Gastroesophageal sphincter (tissue), 4 donors: ENCODE measurements at regions not wholly inside any gene's neighbourhood (a gene's known extent, or its start where the extent isn't known, plus 50 kb on each side); places are given as distances from the start of the nearest gene placed in this dataset.

ENCODE experiments used
- ATAC-seq: fragments of 150-250 bp; one replicate; pipeline ENCODE4 v1.9.1; 2016; ENCODE audit warnings: mild to moderate bottlenecking, moderate library complexity
- H3K27ac ChIP-seq, 4 donors: fragments of 200-600 bp; sonication (generic) in 3 of 4; 1 replicate in 3 of 4; 2 replicates in 1 of 4; pipeline ENCODE4 v1.5.1; 2016 to 2019
- H3K27me3 ChIP-seq: fragments of 200-600 bp; sonication (generic); one replicate; pipeline ENCODE4 v1.5.1; 2019
- H3K36me3 ChIP-seq, 2 donors: fragments of 200-600 bp; sonication (generic); one replicate each; pipeline ENCODE4 v1.5.1; 2019; ENCODE audit warnings: control low read depth in 1 of 2
- H3K4me1 ChIP-seq, 3 donors: fragments of 200-600 bp; sonication (generic); 1 replicate in 2 of 3; 2 replicates in 1 of 3; pipeline ENCODE4 v1.5.1; 2016 to 2019; ENCODE audit warnings: control low read depth in 2 of 3
- H3K4me3 ChIP-seq, 2 donors: fragments of 200-600 bp; sonication (generic); one replicate each; pipeline ENCODE4 v1.5.1; 2019; ENCODE audit warnings: mild to moderate bottlenecking in 1 of 2, moderate library complexity in 1 of 2
- H3K9me3 ChIP-seq, 3 donors: fragments of 200-600 bp; sonication (generic); one replicate each; pipeline ENCODE4 v1.5.1; 2017 to 2019; ENCODE audit warnings: control low read depth in 2 of 3
- CTCF ChIP-seq, 4 experiments: fragments of 200-600 bp in 2 of 4; fragments of 450-650 bp in 2 of 4; sonication (generic) in 1 of 4; IDR thresholded peaks; one replicate each; pipeline ENCODE4 v1.5.1; 2017 to 2019; ENCODE audit warnings: antibody characterized with exemption in 4 of 4, mild to moderate bottlenecking in 2 of 4, moderate library complexity in 2 of 4
- EP300 ChIP-seq: sonication (generic); formaldehyde crosslinking; IDR thresholded peaks from one replicate; pipeline ENCODE4 v1.6.1; 2017; ENCODE audit warnings: antibody characterized with exemption, mild to moderate bottlenecking
- POLR2A ChIP-seq, 2 donors: fragments of 450-650 bp; IDR thresholded peaks; one replicate each; pipeline ENCODE4 v1.6.1; 2017; ENCODE audit warnings: antibody characterized with exemption in 2 of 2, mild to moderate bottlenecking in 2 of 2, moderate library complexity in 1 of 2
- POLR2AphosphoS5 ChIP-seq: sonication (generic); formaldehyde crosslinking; IDR thresholded peaks from one replicate; pipeline ENCODE4 v1.6.1; 2017; ENCODE audit warnings: antibody characterized with exemption
- WGBS, 2 donors: methylation state at CpG; one replicate each; pipeline ENCODE4 v1.1.5; 2018; ENCODE audit warnings: low coverage in 1 of 2; 5-methylcytosine and 5-hydroxymethylcytosine counted together

- H3K4me3 ChIP-seq = no peak overlapping the region
- H3K36me3 ChIP-seq = no peaks in the 10 kb centered on the region
- ATAC-seq = no peak
- H3K27me3 ChIP-seq = no peaks in the 10 kb centered on the region
- no peaks in the 10 kb centered on the region for H3K9me3 ChIP-seq
- 8 to 14% methylated on average over 1 to 4 of the region's 4 CpGs for WGBS, 2 donors
- H3K4me1 ChIP-seq = no peaks in the 10 kb centered on the region
- TF ChIP-seq POLR2A (IDR thresholded peaks at IDR 0.05) (no peak), EP300 (no peak), POLR2AphosphoS5 (no peak), CTCF (IDR thresholded peaks at IDR 0.05) (no peak)
- H3K27ac ChIP-seq = no peak overlapping the region
These were observed 238.1 kb upstream of the EPHA4 start for GRCh38 chr2:221810245-221810644.

- Histone ChIP-seq H3K4me1 (no peaks in the 10 kb centered on the region), H3K27me3 (no peaks in the 10 kb centered on the region), H3K36me3 (no peaks in the 10 kb centered on the region), H3K9me3 (no peaks in the 10 kb centered on the region), H3K4me3 (no peak overlapping the region), H3K27ac (no peak overlapping the region)
- TF ChIP-seq CTCF (IDR thresholded peaks at IDR 0.05) (no peak), POLR2A (IDR thresholded peaks at IDR 0.05) (no peak), EP300 (no peak), POLR2AphosphoS5 (no peak)
- 62 to 80% methylated on average over 1 of the region's 1 CpG for WGBS, 2 donors
- ATAC-seq = no peak
These were observed 236.4 kb upstream of the EPHA4 start for GRCh38 chr2:221808488-221808887.

GRCh38 chr2:221807706-221808105 lies 235.6 kb upstream of the EPHA4 start:
- no peak overlapping the region for H3K4me3 ChIP-seq
- ATAC-seq = no peak
- H3K27ac ChIP-seq = no peak overlapping the region
- no peaks in the 10 kb centered on the region for H3K9me3 ChIP-seq
- H3K27me3 ChIP-seq = no peaks in the 10 kb centered on the region
- H3K4me1 ChIP-seq = no peaks in the 10 kb centered on the region
- 78 to 80% methylated on average over 1 of the region's 1 CpG for WGBS, 2 donors
- TF ChIP-seq POLR2AphosphoS5 (no peak), CTCF (IDR thresholded peaks at IDR 0.05) (no peak), POLR2A (IDR thresholded peaks at IDR 0.05) (no peak), EP300 (no peak)
- H3K36me3 ChIP-seq = no peaks in the 10 kb centered on the region

GRCh38 chr2:221802089-221802488 lies 230.0 kb upstream of the EPHA4 start:
- H3K4me3 ChIP-seq = no peak overlapping the region
- no peaks in the 10 kb centered on the region for H3K4me1 ChIP-seq
- H3K9me3 ChIP-seq = no peaks in the 10 kb centered on the region
- WGBS, 2 donors = 75% methylated on average over 1 of the region's 1 CpG; no CpG with 5 or more reads in 1 of the 2 donors
- H3K36me3 ChIP-seq = no peaks in the 10 kb centered on the region
- TF ChIP-seq POLR2AphosphoS5 = no peak
- TF ChIP-seq CTCF (IDR thresholded peaks at IDR 0.05) = no peak
- TF ChIP-seq EP300 = no peak
- TF ChIP-seq POLR2A (IDR thresholded peaks at IDR 0.05) = no peak
- no peak for ATAC-seq
- no peak overlapping the region for H3K27ac ChIP-seq
- H3K27me3 ChIP-seq = no peaks in the 10 kb centered on the region

GRCh38 chr2:221792971-221793521 lies 220.9 kb upstream of the EPHA4 start:
- H3K9me3 ChIP-seq = no peaks in the 10 kb centered on the region
- H3K4me1 ChIP-seq = peaks cover 0 to 2% (median 0%) of the 10 kb centered on the region in 3 donors
- no peaks in the 10 kb centered on the region for H3K27me3 ChIP-seq
- no peak overlapping the region for H3K4me3 ChIP-seq
- no peak for ATAC-seq
- TF ChIP-seq POLR2A (IDR thresholded peaks at IDR 0.05) (no peak), EP300 (no peak), POLR2AphosphoS5 (no peak), CTCF (IDR thresholded peaks at IDR 0.05) (no peak)
- H3K27ac ChIP-seq = no peak overlapping the region
- WGBS, 2 donors = 49% methylated on average over 6 to 7 of the region's 7 CpGs
- no peaks in the 10 kb centered on the region for H3K36me3 ChIP-seq
